Trophoblast cell (in vitro differentiated cells and primary cell): ENCODE measurements at regions not wholly inside any gene's neighbourhood (a gene's known extent, or its start where the extent isn't known, plus 50 kb on each side); places are given as distances from the start of the nearest gene placed in this dataset.

Experiments
- DNase-seq, 2 donors: peaks; one replicate each; pipeline ENCODE4 v3.0.0-alpha.2; 2016
- H2AFZ ChIP-seq: 2 replicates; pipeline ENCODE4 v1.6.1; 2013; ENCODE audit warnings: low read length, moderate library complexity, mild to moderate bottlenecking; ENCODE audit not compliant: insufficient read depth, poor library complexity
- H2AK5ac ChIP-seq: 2 replicates; pipeline ENCODE4 v1.6.1; 2013; ENCODE audit warnings: mild to moderate bottlenecking, low read length
- H2BK120ac ChIP-seq: 2 replicates; pipeline ENCODE4 v1.6.1; 2013; ENCODE audit warnings: low read length, mild to moderate bottlenecking, moderate library complexity; ENCODE audit not compliant: insufficient read depth, poor library complexity
- H2BK12ac ChIP-seq: 2 replicates; pipeline ENCODE4 v1.6.1; 2013; ENCODE audit warnings: mild to moderate bottlenecking, low read length, moderate library complexity
- H2BK5ac ChIP-seq: 2 replicates; pipeline ENCODE4 v1.6.1; 2013; ENCODE audit warnings: low read length, low read depth, moderate library complexity, mild to moderate bottlenecking; ENCODE audit not compliant: poor library complexity
- H3K14ac ChIP-seq: 2 replicates; pipeline ENCODE4 v1.6.1; 2013; ENCODE audit warnings: mild to moderate bottlenecking, low read length
- H3K18ac ChIP-seq: 2 replicates; pipeline ENCODE4 v1.6.1; 2013; ENCODE audit warnings: mild to moderate bottlenecking, low read length
- H3K23ac ChIP-seq: 2 replicates; pipeline ENCODE4 v1.6.1; 2013; ENCODE audit warnings: low read length
- H3K27ac ChIP-seq: 2 replicates; pipeline ENCODE4 v1.5.1; 2013; ENCODE audit warnings: low read depth, mild to moderate bottlenecking, inconsistent platforms, low read length, moderate library complexity
- H3K27me3 ChIP-seq: 2 replicates; pipeline ENCODE4 v1.6.1; 2013; ENCODE audit warnings: inconsistent platforms, mild to moderate bottlenecking, low read length, moderate library complexity; ENCODE audit not compliant: insufficient read depth
- H3K36me3 ChIP-seq, 2 experiments: 1 replicate in 1 of 2; 2 replicates in 1 of 2; pipeline ENCODE4 v1.6.1; 2013; ENCODE audit warnings: low read length in 2 of 2, mild to moderate bottlenecking in 2 of 2, moderate library complexity in 1 of 2; ENCODE audit not compliant: insufficient read depth in 2 of 2, control insufficient read depth in 1 of 2
- H3K4ac ChIP-seq: 2 replicates; pipeline ENCODE4 v1.6.1; 2013; ENCODE audit warnings: low read depth, mild to moderate bottlenecking, low read length, moderate library complexity
- H3K4me1 ChIP-seq, 2 experiments: 1 replicate in 1 of 2; 2 replicates in 1 of 2; pipeline ENCODE4 v1.6.1; 2013; ENCODE audit warnings: low read length in 2 of 2, mild to moderate bottlenecking in 2 of 2, moderate library complexity in 1 of 2; ENCODE audit not compliant: insufficient read depth in 2 of 2, control insufficient read depth in 1 of 2
- H3K4me2 ChIP-seq: 2 replicates; pipeline ENCODE4 v1.6.1; 2013; ENCODE audit warnings: inconsistent platforms, mild to moderate bottlenecking, low read length, moderate library complexity
- H3K4me3 ChIP-seq: 2 replicates; pipeline ENCODE4 v1.5.1; 2013; ENCODE audit warnings: mild to moderate bottlenecking, low read depth, low read length, inconsistent platforms
- H3K79me1 ChIP-seq: one replicate; pipeline ENCODE4 v1.6.1; 2013; ENCODE audit warnings: low read length
- H3K79me2 ChIP-seq: 2 replicates; pipeline ENCODE4 v1.6.1; 2013; ENCODE audit warnings: low read length, mild to moderate bottlenecking; ENCODE audit not compliant: control insufficient read depth, insufficient read depth, poor library complexity
- H3K9ac ChIP-seq: 2 replicates; pipeline ENCODE4 v1.6.1; 2013; ENCODE audit warnings: mild to moderate bottlenecking, low read length
- H3K9me3 ChIP-seq: 2 replicates; pipeline ENCODE4 v1.6.1; 2013; ENCODE audit warnings: low read depth, mild to moderate bottlenecking, control low read depth, inconsistent platforms, low read length; ENCODE audit not compliant: insufficient read depth
- H4K12ac ChIP-seq: 2 replicates; pipeline ENCODE4 v1.6.1; 2013; ENCODE audit warnings: low read depth, mild to moderate bottlenecking, low read length, moderate library complexity
- H4K8ac ChIP-seq: 2 replicates; pipeline ENCODE4 v1.6.1; 2013; ENCODE audit warnings: low read depth, mild to moderate bottlenecking, low read length, moderate library complexity
- H4K91ac ChIP-seq: one replicate; pipeline ENCODE4 v1.6.1; 2013; ENCODE audit warnings: low read depth, mild to moderate bottlenecking, low read length, moderate library complexity
- WGBS: extraction: QIAGEN DNeasy Blood & Tissue Kit; methylation state at CpG from one replicate; pipeline ENCODE4 v1.1.7; 2013; ENCODE audit warnings: missing lambda C conversion rate; ENCODE audit not compliant: insufficient read length, insufficient coverage; ENCODE audit errors: extremely low coverage; 5-methylcytosine and 5-hydroxymethylcytosine counted together

GRCh38 chr6:119612911-119613381 lies 263.4 kb upstream of the MAN1A1 start:
- Histone ChIP-seq H2BK12ac (no peak overlapping the region), H3K4me3 (no peak overlapping the region), H3K9me3 (no peaks in the 10 kb centered on the region), H3K79me1 (no peaks in the 10 kb centered on the region), H3K79me2 (no peaks in the 10 kb centered on the region), H3K4me1 (peaks cover 3 to 4% of the 10 kb centered on the region in 2 experiments), H4K91ac (no peak overlapping the region), H2BK5ac (no peak overlapping the region), H4K12ac (no peak overlapping the region), H3K4ac (no peak overlapping the region), H2BK120ac (no peak overlapping the region), H2AK5ac (no peak overlapping the region), H3K27me3 (no peaks in the 10 kb centered on the region), H3K23ac (no peak overlapping the region), H3K9ac (no peak overlapping the region), H2AFZ (no peak overlapping the region), H3K14ac (no peak overlapping the region), H3K27ac (peak overlapping the region; percentile 6), H4K8ac (no peak overlapping the region), H3K18ac (no peak overlapping the region), H3K4me2 (no peak overlapping the region), H3K36me3 (no peaks in the 10 kb centered on the region)
- DNase-seq: no peak

DNA sequence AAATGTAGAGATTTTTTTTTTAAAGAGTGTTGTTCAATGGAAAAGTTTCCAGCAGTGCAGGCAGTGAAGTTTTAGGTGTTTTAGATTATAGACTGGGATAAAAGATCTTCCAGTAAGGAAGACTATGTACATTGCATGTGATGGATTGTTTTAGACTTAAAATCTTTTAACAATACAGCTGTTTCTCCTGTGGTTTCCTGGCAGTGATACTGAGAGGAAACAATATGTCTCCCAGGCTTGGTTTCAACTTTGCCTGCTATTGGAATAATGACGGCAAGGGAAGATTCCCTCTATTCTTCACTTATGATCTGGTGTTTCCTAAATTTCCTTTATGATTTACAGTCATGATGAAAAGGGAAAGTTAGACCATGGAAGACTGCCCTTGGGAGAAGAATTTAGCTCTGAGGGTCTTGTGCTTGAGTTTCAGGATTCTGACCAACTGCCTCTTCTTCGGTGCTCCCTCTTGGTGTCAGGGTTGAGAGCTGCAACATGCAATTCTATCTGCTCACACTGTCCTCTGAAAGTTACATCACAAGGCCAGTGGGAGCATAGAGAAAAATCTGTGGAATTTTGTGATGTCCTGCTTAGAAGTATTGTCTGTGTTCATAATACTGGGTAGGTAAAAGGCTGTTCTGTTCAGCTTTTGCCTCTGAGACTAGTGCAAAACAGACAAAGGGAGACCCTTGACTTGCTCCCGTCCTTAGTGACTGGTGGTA lies 262.8 kb upstream of the MAN1A1 start:
- Histone ChIP-seq H3K14ac (no peak overlapping the region), H3K79me2 (no peaks in the 10 kb centered on the region), H2AK5ac (no peak overlapping the region), H3K9ac (no peak overlapping the region), H3K36me3 (no peaks in the 10 kb centered on the region), H3K4me1 (peaks cover 3 to 4% of the 10 kb centered on the region in 2 experiments), H3K23ac (no peak overlapping the region), H3K9me3 (no peaks in the 10 kb centered on the region), H2BK120ac (no peak overlapping the region), H2BK12ac (peak overlapping the region; percentile 9), H3K4ac (no peak overlapping the region), H3K79me1 (no peaks in the 10 kb centered on the region), H4K12ac (no peak overlapping the region), H4K8ac (no peak overlapping the region), H3K4me3 (no peak overlapping the region), H2AFZ (no peak overlapping the region), H2BK5ac (no peak overlapping the region), H3K27me3 (no peaks in the 10 kb centered on the region), H3K4me2 (no peak overlapping the region), H3K18ac (no peak overlapping the region), H4K91ac (no peak overlapping the region), H3K27ac (peak overlapping the region; percentile 6)
- peak in 1 of 2 donors; percentile 52 for DNase-seq
- WGBS: no CpG with 5 or more reads among the region's 3 CpGs

- Histone ChIP-seq H4K8ac (no peak overlapping the region), H3K79me2 (no peaks in the 10 kb centered on the region), H3K79me1 (no peaks in the 10 kb centered on the region), H3K4me2 (no peak overlapping the region), H3K9me3 (no peaks in the 10 kb centered on the region), H3K9ac (no peak overlapping the region), H3K36me3 (no peaks in the 10 kb centered on the region), H2BK12ac (no peak overlapping the region), H3K4me1 (peaks cover 3 to 4% of the 10 kb centered on the region in 2 experiments), H2AFZ (no peak overlapping the region), H2BK5ac (no peak overlapping the region), H3K4me3 (no peak overlapping the region), H2BK120ac (no peak overlapping the region), H3K18ac (no peak overlapping the region), H3K23ac (no peak overlapping the region), H4K12ac (no peak overlapping the region), H3K27ac (no peak overlapping the region), H3K4ac (no peak overlapping the region), H3K14ac (no peak overlapping the region), H4K91ac (no peak overlapping the region), H2AK5ac (no peak overlapping the region), H3K27me3 (no peaks in the 10 kb centered on the region)
- no CpG with 5 or more reads among the region's 1 CpG for WGBS
- no peak for DNase-seq
Measured at GRCh38 chr6:119610754-119611153, 261.2 kb upstream of the MAN1A1 start.

GRCh38 chr6:119610265-119610664 lies 260.7 kb upstream of the MAN1A1 start:
- H2AK5ac ChIP-seq: no peak overlapping the region
- no peaks in the 10 kb centered on the region for H3K27me3 ChIP-seq
- H4K91ac ChIP-seq: no peak overlapping the region
- H3K4me3 ChIP-seq: no peak overlapping the region
- H3K4ac ChIP-seq: no peak overlapping the region
- H3K4me1 ChIP-seq: peaks cover 3 to 4% of the 10 kb centered on the region in 2 experiments
- no peak overlapping the region for H2BK120ac ChIP-seq
- H3K9me3 ChIP-seq: no peaks in the 10 kb centered on the region
- H3K27ac ChIP-seq: no peak overlapping the region
- H4K12ac ChIP-seq: no peak overlapping the region
- H3K79me2 ChIP-seq: no peaks in the 10 kb centered on the region
- no peak overlapping the region for H3K9ac ChIP-seq
- H3K18ac ChIP-seq: no peak overlapping the region
- no peaks in the 10 kb centered on the region for H3K36me3 ChIP-seq
- no peak overlapping the region for H3K14ac ChIP-seq
- no peak for DNase-seq
- no peak overlapping the region for H2BK5ac ChIP-seq
- no peak overlapping the region for H2AFZ ChIP-seq
- H3K79me1 ChIP-seq: no peaks in the 10 kb centered on the region
- H4K8ac ChIP-seq: no peak overlapping the region
- H3K23ac ChIP-seq: no peak overlapping the region
- no peak overlapping the region for H2BK12ac ChIP-seq
- H3K4me2 ChIP-seq: no peak overlapping the region
